ACC112 (cell line): ENCODE measurements at regions not wholly inside any gene's neighbourhood (a gene's known extent, or its start where the extent isn't known, plus 50 kb on each side); places are given as distances from the start of the nearest gene placed in this dataset.
A peak's percentile ranks its signal among the peaks of the same experiment; 100 is the strongest.
"Not testable (repeated sequence)": the region's sequence is repeated elsewhere in the genome, so short reads cannot be mapped to it uniquely, and the experiment has no call there.

ENCODE experiments used
- H2AFZ ChIP-seq: fragments of 200-600 bp; sonication (generic); one replicate; pipeline ENCODE4 v1.6.0; 2017; ENCODE audit warnings: antibody characterized with exemption, low read length; ENCODE audit not compliant: unreplicated experiment
- H3K27ac ChIP-seq: fragments of 200-600 bp; sonication (generic); 2 replicates; pipeline ENCODE4 v1.5.1; 2014; ENCODE audit warnings: low read depth, mild to moderate bottlenecking, antibody characterized with exemption, low read length, moderate library complexity
- H3K27me3 ChIP-seq: fragments of 200-600 bp; sonication (generic); 2 replicates; pipeline ENCODE4 v1.6.1; 2014; ENCODE audit warnings: mild to moderate bottlenecking, antibody characterized with exemption, low read length, moderate library complexity, mixed read lengths; ENCODE audit not compliant: insufficient read depth
- H3K36me3 ChIP-seq: fragments of 200-600 bp; sonication (generic); 2 replicates; pipeline ENCODE4 v1.6.1; 2016; ENCODE audit warnings: mild to moderate bottlenecking, antibody characterized with exemption, low read length, moderate library complexity, mixed read lengths; ENCODE audit not compliant: insufficient read depth
- H3K4me1 ChIP-seq: fragments of 200-600 bp; sonication (generic); one replicate; pipeline ENCODE4 v1.6.1; 2016; ENCODE audit warnings: low read length, mixed read lengths; ENCODE audit not compliant: insufficient read depth, unreplicated experiment, control insufficient read depth
- H3K4me3 ChIP-seq: fragments of 200-600 bp; sonication (generic); 2 replicates; pipeline ENCODE4 v1.5.1; 2014; ENCODE audit warnings: mild to moderate bottlenecking, low read depth, low read length
- H3K79me2 ChIP-seq: fragments of 200-600 bp; sonication (generic); one replicate; pipeline ENCODE4 v1.6.0; 2016; ENCODE audit warnings: low read length; ENCODE audit not compliant: control insufficient read depth, unreplicated experiment, insufficient read depth

DNA sequence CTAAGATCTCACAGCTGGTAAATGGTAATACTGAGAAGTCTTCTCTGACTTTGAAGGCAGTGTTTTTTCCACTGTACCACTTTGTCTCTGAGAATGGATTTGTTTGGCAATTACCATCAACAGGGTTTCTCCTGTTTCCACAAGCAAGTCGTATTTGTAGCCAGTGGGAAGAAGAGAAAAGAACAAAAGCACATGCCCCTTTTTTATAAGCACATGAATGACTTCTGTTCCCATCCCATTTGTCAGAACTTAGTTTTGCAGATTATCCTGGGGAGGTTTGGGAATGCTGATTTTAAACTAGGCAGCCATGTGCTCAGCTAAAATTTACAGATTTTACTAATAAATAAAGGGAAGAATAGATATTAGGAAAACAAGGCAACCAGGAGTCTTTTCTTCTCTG lies 92.9 kb upstream of the ZSWIM2 start:
- no peaks in the 10 kb centered on the region for H3K27me3 ChIP-seq
- H3K36me3 ChIP-seq: no peaks in the 10 kb centered on the region
- no peaks in the 10 kb centered on the region for H3K79me2 ChIP-seq
- no peaks in the 10 kb centered on the region for H3K4me1 ChIP-seq
- H3K27ac ChIP-seq: no peak overlapping the region
- no peak overlapping the region for H3K4me3 ChIP-seq
- no peak overlapping the region for H2AFZ ChIP-seq

DNA sequence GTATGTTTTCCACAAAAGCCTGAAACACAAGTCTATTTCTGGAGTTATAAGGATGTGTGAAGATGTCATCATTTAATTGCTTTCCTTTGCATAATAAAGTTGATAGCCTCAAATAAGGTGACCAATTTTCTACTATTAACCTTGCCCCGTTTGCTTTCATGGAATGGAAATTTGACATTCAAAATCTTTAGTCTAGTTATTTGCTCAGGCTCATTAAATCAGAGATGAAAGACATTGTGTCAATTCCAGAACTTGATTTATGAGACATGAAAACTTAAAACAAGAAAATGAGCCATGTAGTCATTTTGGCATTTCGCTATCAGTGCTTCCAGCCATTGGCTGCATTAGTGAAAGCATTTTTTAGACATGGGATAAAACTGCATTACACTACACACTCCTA lies 91.5 kb upstream of the ZSWIM2 start:
- no peak overlapping the region for H3K27ac ChIP-seq
- H3K79me2 ChIP-seq: no peaks in the 10 kb centered on the region
- H3K4me3 ChIP-seq: no peak overlapping the region
- H3K36me3 ChIP-seq: no peaks in the 10 kb centered on the region
- H2AFZ ChIP-seq: no peak overlapping the region
- no peaks in the 10 kb centered on the region for H3K4me1 ChIP-seq
- H3K27me3 ChIP-seq: no peaks in the 10 kb centered on the region

DNA sequence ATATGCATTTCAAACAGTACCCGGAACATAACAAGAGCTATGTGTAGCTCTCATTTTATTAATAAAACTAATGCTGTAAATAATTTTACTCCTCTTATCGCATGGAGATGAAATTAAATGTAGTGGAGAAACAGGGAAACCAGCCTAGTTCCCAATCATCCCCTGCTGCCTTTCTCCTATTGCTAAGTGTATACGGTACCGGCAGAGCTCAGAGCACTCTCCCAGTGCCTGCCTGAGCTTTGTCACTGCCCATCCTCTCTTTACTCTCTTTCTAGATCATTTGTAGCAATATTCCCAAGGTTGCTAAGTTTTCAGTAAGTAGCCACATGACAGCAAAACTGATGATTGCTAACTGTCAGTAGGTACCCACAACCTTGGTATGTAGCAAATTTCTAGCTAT lies 85.5 kb upstream of the ZSWIM2 start:
- Histone ChIP-seq H3K4me3 (no peak overlapping the region), H2AFZ (no peak overlapping the region)

DNA sequence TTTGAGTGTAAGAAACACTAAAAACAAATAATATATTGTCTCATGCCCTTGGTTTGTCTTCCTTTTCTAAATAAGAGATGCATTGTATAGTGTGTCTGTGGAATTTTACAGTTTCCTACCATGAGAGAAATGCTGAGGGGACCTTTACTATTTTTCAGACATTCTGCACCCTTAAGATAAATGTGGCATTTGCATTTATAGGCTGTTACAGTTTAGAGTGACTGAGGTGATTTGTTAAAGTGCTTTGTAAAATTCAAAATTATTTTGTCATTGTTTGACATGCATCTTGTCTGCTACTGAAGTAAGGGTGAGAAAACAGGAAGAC lies 78.9 kb upstream of the ZSWIM2 start:
- Histone ChIP-seq H3K36me3 (no peaks in the 10 kb centered on the region), H3K4me1 (no peaks in the 10 kb centered on the region), H2AFZ (no peak overlapping the region), H3K4me3 (no peak overlapping the region), H3K27me3 (no peaks in the 10 kb centered on the region), H3K27ac (no peak overlapping the region), H3K79me2 (no peaks in the 10 kb centered on the region)

More for the DNA sequence above, 85.5 kb upstream of the ZSWIM2 start:
- no peak overlapping the region for H3K27ac ChIP-seq
- no peaks in the 10 kb centered on the region for H3K36me3 ChIP-seq
- H3K79me2 ChIP-seq: no peaks in the 10 kb centered on the region
- no peaks in the 10 kb centered on the region for H3K4me1 ChIP-seq
- H3K27me3 ChIP-seq: no peaks in the 10 kb centered on the region

DNA sequence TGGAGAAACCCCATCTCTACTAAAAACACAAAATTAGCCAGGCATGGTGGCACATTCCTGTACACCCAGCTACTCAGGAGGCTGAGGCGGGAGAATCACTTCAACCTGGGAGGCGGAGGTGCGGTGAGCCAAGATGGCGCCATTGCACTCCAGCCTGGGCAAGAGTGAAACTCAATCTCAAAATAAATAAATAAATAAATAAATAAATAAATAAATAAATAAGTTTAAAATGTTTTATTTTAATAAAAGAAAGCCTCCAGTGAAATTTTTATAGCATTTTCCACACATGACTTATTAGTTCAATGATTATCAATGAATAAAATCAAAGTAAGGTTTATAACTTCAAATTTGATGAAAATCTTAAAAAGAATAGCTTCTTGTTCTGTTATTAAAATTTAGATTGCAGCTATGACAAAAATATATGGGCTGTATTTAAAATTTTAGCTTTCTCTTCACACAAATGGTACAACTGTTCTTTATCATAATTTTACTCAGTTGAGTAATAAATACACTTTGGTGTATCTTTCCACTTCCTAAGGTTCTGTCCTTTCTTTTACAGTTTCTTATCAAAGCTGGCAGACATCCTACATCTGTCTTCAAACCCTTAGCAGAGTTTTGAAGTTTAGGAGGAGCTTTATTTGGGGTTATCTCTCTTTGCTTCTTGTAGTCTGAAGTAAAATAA lies 78.4 kb upstream of the ZSWIM2 start:
- Histone ChIP-seq H3K4me3 (no peak overlapping the region), H3K4me1 (no peaks in the 10 kb centered on the region), H2AFZ (no peak overlapping the region), H3K36me3 (no peaks in the 10 kb centered on the region), H3K79me2 (no peaks in the 10 kb centered on the region), H3K27me3 (no peaks in the 10 kb centered on the region), H3K27ac (no peak overlapping the region)

DNA sequence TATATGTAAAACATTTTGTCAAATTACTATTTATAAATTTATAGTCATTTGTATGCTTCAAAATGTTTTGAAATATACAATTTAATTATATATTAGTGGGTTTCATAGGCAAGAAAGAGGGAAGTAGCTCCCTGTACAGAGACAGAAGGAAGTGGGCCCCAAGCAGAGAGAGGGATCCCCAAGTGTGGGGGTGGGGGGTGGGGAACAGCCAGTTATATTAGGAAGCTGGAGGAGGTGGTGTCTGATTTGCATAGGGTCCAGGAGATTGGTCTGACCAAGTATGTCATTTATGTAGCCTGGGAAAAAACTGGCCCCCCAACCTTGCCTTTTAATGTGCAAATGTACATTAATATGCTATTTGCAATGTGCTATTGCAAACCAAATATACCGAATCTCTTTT lies 76.5 kb upstream of the ZSWIM2 start:
- H3K27ac ChIP-seq: no peak overlapping the region
- H3K79me2 ChIP-seq: no peaks in the 10 kb centered on the region
- no peaks in the 10 kb centered on the region for H3K27me3 ChIP-seq
- no peaks in the 10 kb centered on the region for H3K4me1 ChIP-seq
- no peaks in the 10 kb centered on the region for H3K36me3 ChIP-seq
- H2AFZ ChIP-seq: no peak overlapping the region
- H3K4me3 ChIP-seq: no peak overlapping the region

DNA sequence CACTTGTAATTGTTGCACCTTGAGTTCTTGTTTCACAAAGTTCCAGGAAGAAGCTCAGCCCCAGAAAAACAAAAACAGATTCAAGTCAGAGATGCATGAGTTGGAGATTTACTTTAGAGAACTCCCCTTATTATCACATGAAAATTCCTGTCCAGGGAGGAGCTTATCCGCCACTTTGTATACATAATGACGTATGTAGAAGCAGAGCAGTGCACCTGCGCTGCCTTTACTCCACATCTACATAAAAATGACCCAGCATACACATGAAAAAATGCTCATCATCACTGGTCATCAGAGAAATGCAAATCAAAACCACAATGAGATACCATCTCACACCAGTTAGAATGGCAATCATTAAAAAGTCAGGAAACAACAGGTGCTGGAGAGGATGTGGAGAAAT lies 73.3 kb upstream of the ZSWIM2 start:
- H3K27ac ChIP-seq, H2AFZ ChIP-seq, H3K4me3 ChIP-seq, H3K79me2 ChIP-seq, H3K4me1 ChIP-seq, H3K27me3 ChIP-seq, H3K36me3 ChIP-seq: not testable (repeated sequence)

DNA sequence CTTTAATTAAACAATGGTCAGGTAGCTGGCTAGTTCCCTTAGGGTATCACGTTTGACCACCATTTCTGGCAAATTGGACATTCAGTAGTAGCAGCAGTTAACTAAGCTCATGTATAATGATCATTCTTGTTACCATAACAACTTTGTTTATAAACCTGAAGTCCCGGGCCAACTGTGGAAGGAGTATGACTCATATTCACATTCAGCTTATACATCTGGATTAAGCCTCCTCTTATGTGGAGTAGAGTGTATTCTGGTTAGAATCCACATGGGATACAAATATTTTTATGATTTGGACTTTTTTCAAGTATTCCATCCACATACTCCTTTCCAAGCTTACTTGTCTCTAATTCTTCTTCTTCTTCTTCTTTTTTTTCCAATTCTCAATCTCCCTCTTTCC lies 70.3 kb upstream of the ZSWIM2 start:
- H3K27ac ChIP-seq: peak overlapping the region; percentile 7; the same call in 1 of the 2 replicates
- no peak overlapping the region for H3K4me3 ChIP-seq
- H3K36me3 ChIP-seq: no peaks in the 10 kb centered on the region
- H3K27me3 ChIP-seq: no peaks in the 10 kb centered on the region
- H3K79me2 ChIP-seq: no peaks in the 10 kb centered on the region
- H3K4me1 ChIP-seq: peaks cover 3% of the 10 kb centered on the region
- no peak overlapping the region for H2AFZ ChIP-seq

DNA sequence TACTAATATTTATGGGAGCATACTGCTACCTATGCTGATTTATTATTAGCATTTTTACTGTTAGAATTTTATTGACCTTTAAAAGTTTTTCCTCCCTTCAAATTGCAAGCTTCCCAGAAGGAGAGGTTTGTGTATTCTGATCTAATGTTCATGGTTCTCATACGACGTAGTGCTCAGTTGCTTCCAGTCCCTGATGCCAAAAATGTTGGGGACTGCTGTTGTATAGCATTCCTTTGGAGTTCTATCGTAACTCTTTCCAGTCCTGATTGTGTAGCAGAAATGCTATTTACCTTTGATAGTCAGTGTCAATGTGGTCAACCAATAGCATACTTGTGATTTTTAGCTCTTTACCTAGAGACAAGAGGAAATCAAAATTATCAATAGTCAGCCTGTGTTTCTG lies 69.5 kb upstream of the ZSWIM2 start:
- H3K27ac ChIP-seq: no peak overlapping the region

DNA sequence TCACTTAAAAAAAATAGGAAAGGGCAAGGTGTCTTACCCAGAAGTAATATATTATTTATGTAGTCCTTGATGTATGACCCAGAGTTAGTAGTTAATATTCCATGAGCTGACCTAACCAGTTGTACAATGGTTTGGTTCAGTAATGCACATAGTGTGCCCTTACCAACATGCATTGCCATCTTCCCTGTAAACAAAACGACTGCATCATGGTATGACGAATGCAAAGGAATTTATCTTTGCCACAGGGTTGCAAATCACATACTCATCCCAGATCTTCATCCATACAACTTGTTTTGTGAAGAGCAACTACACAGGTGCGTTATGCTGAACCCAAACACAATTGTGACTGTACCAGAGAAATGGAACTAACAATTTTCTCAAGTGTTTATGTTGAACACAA lies 68.9 kb upstream of the ZSWIM2 start:
- no peak overlapping the region for H3K4me3 ChIP-seq
- H2AFZ ChIP-seq: no peak overlapping the region
- no peaks in the 10 kb centered on the region for H3K36me3 ChIP-seq

More for the DNA sequence above, 69.5 kb upstream of the ZSWIM2 start:
- no peaks in the 10 kb centered on the region for H3K36me3 ChIP-seq
- H3K27me3 ChIP-seq: no peaks in the 10 kb centered on the region
- H3K79me2 ChIP-seq: no peaks in the 10 kb centered on the region
- peaks cover 3% of the 10 kb centered on the region for H3K4me1 ChIP-seq
- H3K4me3 ChIP-seq: no peak overlapping the region
- H2AFZ ChIP-seq: no peak overlapping the region

DNA sequence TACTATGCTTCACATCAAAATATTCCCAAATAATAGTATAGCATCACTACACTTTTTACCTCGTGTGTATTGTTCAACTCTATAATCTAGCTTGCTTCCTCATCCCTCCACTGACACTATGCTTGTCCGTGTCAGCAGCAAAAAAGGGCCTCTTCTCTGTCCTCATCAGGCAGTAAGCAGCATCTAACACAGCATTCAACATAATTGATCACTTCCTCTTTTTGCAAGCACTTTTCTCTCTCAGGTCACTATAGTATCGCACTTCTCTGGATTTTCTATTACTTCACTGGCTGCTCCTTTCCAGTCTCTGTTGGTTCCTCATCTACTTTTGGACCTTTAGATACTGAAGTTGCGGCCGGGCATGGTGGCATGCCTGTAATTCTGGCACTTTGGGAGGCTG lies 64.9 kb upstream of the ZSWIM2 start:
- Histone ChIP-seq H2AFZ (no peak overlapping the region), H3K27ac (no peak overlapping the region), H3K27me3 (no peaks in the 10 kb centered on the region), H3K4me3 (no peak overlapping the region), H3K79me2 (no peaks in the 10 kb centered on the region), H3K4me1 (no peaks in the 10 kb centered on the region), H3K36me3 (no peaks in the 10 kb centered on the region)

More for the DNA sequence above, 68.9 kb upstream of the ZSWIM2 start:
- H3K79me2 ChIP-seq: no peaks in the 10 kb centered on the region
- no peaks in the 10 kb centered on the region for H3K27me3 ChIP-seq
- H3K4me1 ChIP-seq: peaks cover 3% of the 10 kb centered on the region
- H3K27ac ChIP-seq: no peak overlapping the region
